PC-3 (cell line): ENCODE measurements at regions not wholly inside any gene's neighbourhood (a gene's known extent, or its start where the extent isn't known, plus 50 kb on each side); places are given as distances from the start of the nearest gene placed in this dataset.

Experiments
- CTCF ChIP-seq: fragments of 300-600 bp; sonication (generic); conservative IDR thresholded peaks from 2 replicates; pipeline ENCODE4 v1.5.1; 2017; ENCODE audit warnings: antibody characterized with exemption, low read depth, mild to moderate bottlenecking, low read length
- EZH2 ChIP-seq: fragments of 300-600 bp; sonication (generic); IDR thresholded peaks from one replicate; pipeline ENCODE4 v1.6.1; 2017; ENCODE audit warnings: antibody characterized with exemption, mild to moderate bottlenecking, low read length; ENCODE audit not compliant: unreplicated experiment
- EZH2phosphoT487 ChIP-seq: fragments of 300-600 bp; sonication (generic); IDR thresholded peaks from 2 replicates; pipeline ENCODE4 v1.6.1; 2018; ENCODE audit warnings: mild to moderate bottlenecking, antibody characterized with exemption, low read length, borderline replicate concordance

DNA sequence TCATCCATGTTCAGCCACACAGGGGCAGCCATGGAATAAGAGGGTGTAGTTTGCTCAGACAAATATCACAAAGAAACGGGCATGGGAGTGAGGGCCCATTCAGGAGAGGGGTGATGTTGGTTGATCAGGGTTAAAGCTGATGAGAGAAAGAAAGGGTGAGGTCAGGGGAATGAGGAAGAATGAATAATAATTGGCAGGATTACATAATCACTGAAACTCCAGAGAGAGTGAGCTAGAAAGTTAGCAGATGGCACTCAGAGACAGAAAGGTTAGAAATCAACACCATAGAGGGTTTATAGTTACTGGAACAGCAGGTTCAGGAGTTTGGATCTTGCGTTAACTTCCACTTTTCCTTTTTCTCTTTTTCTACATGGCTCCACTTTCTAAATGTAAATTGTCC lies 113.9 kb downstream of the TAF11L14 start:
- TF ChIP-seq CTCF (no peak), EZH2 (no peak), EZH2phosphoT487 (no peak)
